ENCODE measurements at regions not wholly inside any gene's neighbourhood (a gene's known extent, or its start where the extent isn't known, plus 50 kb on each side); places are given as distances from the start of the nearest gene placed in this dataset.

GRCh38 chr16:65487231-65487630 lies 365.4 kb upstream of the CDH11 start:
- H3K27me3 ChIP-seq (ENCODE audit: control insufficient read depth, insufficient read depth, low read length): no peaks in the 10 kb centered on the region; the same call in 1 of the 2 replicates
- H3K23ac ChIP-seq (ENCODE audit: low read depth, low read length): no peak overlapping the region
- no peak overlapping the region for H4K5ac ChIP-seq (ENCODE audit: low read depth, low read length)
- no peak overlapping the region for H2AK5ac ChIP-seq (ENCODE audit: low read depth, low read length)
- no peak for DNase-seq
- WGBS, 2 experiments (ENCODE audit: extremely low coverage in 2 of 2, insufficient read length in 1 of 2): 86% methylated on average over 2 of the region's 5 CpGs; no CpG with 5 or more reads in 1 of the 2 experiments
- H2BK20ac ChIP-seq (ENCODE audit: low read depth, low read length): no peak overlapping the region
- no peak overlapping the region for H2BK120ac ChIP-seq (ENCODE audit: low read depth, low read length)
- no peak overlapping the region for H3K56ac ChIP-seq (ENCODE audit: extremely low read depth, insufficient read depth, low read length)
- TF ChIP-seq MAZ (IDR thresholded peaks at IDR 0.05; ENCODE audit: borderline replicate concordance, low read depth, low read length) (no peak), ELK1 (IDR thresholded peaks at IDR 0.05; ENCODE audit: borderline replicate concordance, low read depth, low read length) (no peak), RFX5 (IDR thresholded peaks at IDR 0.05; ENCODE audit: low read depth, low read length) (no peak), BHLHE40 (IDR thresholded peaks at IDR 0.05; ENCODE audit: low read depth, low read length) (no peak), SMC3 (IDR thresholded peaks at IDR 0.05; ENCODE audit: low read depth, low read length) (no peak), CTCF (conservative IDR thresholded peaks at IDR 0.05; ENCODE audit: low read depth, low read length) (no peak), NFE2L2 (IDR thresholded peaks at IDR 0.05; ENCODE audit: low read depth, low read length) (no peak), FOS (IDR thresholded peaks at IDR 0.05; ENCODE audit: low read depth, low read length) (no peak), CEBPB (IDR thresholded peaks at IDR 0.05; ENCODE audit: low read depth, low read length) (no peak), MXI1 (IDR thresholded peaks at IDR 0.05; ENCODE audit: borderline replicate concordance, low read depth, low read length) (no peak), USF2 (IDR thresholded peaks at IDR 0.05; ENCODE audit: low read depth, low read length) (no peak), RAD21 (IDR thresholded peaks at IDR 0.05; ENCODE audit: low read length) (no peak), POLR2A (IDR thresholded peaks at IDR 0.05; ENCODE audit: low read depth, low read length) (no peak), RCOR1 (IDR thresholded peaks at IDR 0.05; ENCODE audit: insufficient replicate concordance, low read length) (no peak), MAFK (IDR thresholded peaks at IDR 0.05; ENCODE audit: low read depth, low read length) (no peak), CHD1 (IDR thresholded peaks at IDR 0.05; ENCODE audit: low read depth, low read length) (no peak)
- H3K9me1 ChIP-seq (ENCODE audit: insufficient read depth, low read length): no peaks in the 10 kb centered on the region
- H3K4ac ChIP-seq (ENCODE audit: low read depth, low read length): no peak overlapping the region
- BruUV-seq (replicated peaks): no TSS peak
- H3K79me1 ChIP-seq (ENCODE audit: low read depth in 1 of 2, low read length in 2 of 2): no peaks in the 10 kb centered on the region
- H3K27ac ChIP-seq (ENCODE audit: insufficient read depth, low read length): no peak overlapping the region
- dilution Hi-C loops (cut with HindIII; ENCODE audit: low sequenced_read_pairs, unreplicated experiment) (no loop called here), in situ Hi-C loops (cut with MboI; ENCODE audit: low sequenced_read_pairs) (no loop called here), intact Hi-C loops (cut with micrococcal nuclease) (no loop called here)
- no peak overlapping the region for H3K18ac ChIP-seq (ENCODE audit: low read depth, low read length)
- H3K14ac ChIP-seq (replicated peaks; ENCODE audit: low read depth, low read length): no peak overlapping the region
- H4K20me1 ChIP-seq (ENCODE audit: insufficient read depth, low read length): no peaks in the 10 kb centered on the region
- ChIA-PET POLR2A (ENCODE audit: unreplicated experiment) (no interaction called here), CTCF (no interaction called here)
- H2AFZ ChIP-seq (replicated peaks; ENCODE audit: low read length, poor library complexity): no peak overlapping the region
- no peaks in the 10 kb centered on the region for H3K4me1 ChIP-seq (ENCODE audit: control insufficient read depth, insufficient read depth, low read length)
- H3K4me3 ChIP-seq (ENCODE audit: insufficient read depth, low read depth, low read length): no peak overlapping the region
- no peak overlapping the region for H4K91ac ChIP-seq (ENCODE audit: insufficient read depth, low read depth, low read length)
- H2AK9ac ChIP-seq (replicated peaks; ENCODE audit: low read depth, low read length, poor library complexity): no peak overlapping the region
- H3K9me3 ChIP-seq (ENCODE audit: control insufficient read depth, insufficient read depth, low read length): no peaks in the 10 kb centered on the region
- no peaks in the 10 kb centered on the region for H3K36me3 ChIP-seq (ENCODE audit: control insufficient read depth, insufficient read depth, low read length)
- no peak overlapping the region for H3K4me2 ChIP-seq (ENCODE audit: low read depth, low read length)
- H4K8ac ChIP-seq (ENCODE audit: low read depth in 2 of 2, low read length in 2 of 2): no peak overlapping the region
- no peak overlapping the region for H2BK15ac ChIP-seq (ENCODE audit: low read depth, low read length)
- no peak overlapping the region for H2BK5ac ChIP-seq (ENCODE audit: low read depth, low read length, poor library complexity, severe bottlenecking)
- no peak for ATAC-seq (ENCODE audit: low read depth)
- H3K9ac ChIP-seq (ENCODE audit: low read depth, low read length): no peak overlapping the region
